Activated T-helper 2 cell treated with anti-CD3 and anti-CD28 coated beads, Interferon-gamma antibody, Interleukin-2, Interleukin-4, amounts not matched to agents 10 μg/mL and 5 μg/mL and 100 μg/mL, durations not matched to agents 14 hours and 24 hours and 36 hours (primary cell): ENCODE measurements at regions not wholly inside any gene's neighbourhood (a gene's known extent, or its start where the extent isn't known, plus 50 kb on each side); places are given as distances from the start of the nearest gene placed in this dataset.

ENCODE experiments used
- DNase-seq: peaks from one replicate; pipeline ENCODE4 v3.0.0; 2021; ENCODE audit warnings: low spot score
- H3K27ac Mint-ChIP-seq: one replicate; pipeline ENCODE4 v1.8.0; 2021; ENCODE audit warnings: mixed read lengths
- H3K27me3 Mint-ChIP-seq: one replicate; pipeline ENCODE4 v1.8.0; 2021; ENCODE audit warnings: low read depth, mixed read lengths
- H3K36me3 Mint-ChIP-seq: one replicate; pipeline ENCODE4 v1.8.0; 2021; ENCODE audit warnings: low read depth, mixed read lengths
- H3K4me1 Mint-ChIP-seq: one replicate; pipeline ENCODE4 v1.8.0; 2021; ENCODE audit warnings: low read depth, mixed read lengths
- H3K4me3 Mint-ChIP-seq: one replicate; pipeline ENCODE4 v1.8.0; 2021; ENCODE audit warnings: low read depth, mild to moderate bottlenecking, moderate library complexity, mixed read lengths
- H3K9me3 Mint-ChIP-seq: one replicate; pipeline ENCODE4 v1.8.0; 2021; ENCODE audit warnings: mixed read lengths
- intact Hi-C: fragments of 100-400 bp; cut with micrococcal nuclease; formaldehyde crosslinking; loops from one replicate; pipeline ENCODE4 v1.15.1; 2023

- Mint-ChIP-seq H3K9me3 (peaks cover 33% of the 10 kb centered on the region), H3K36me3 (no peaks in the 10 kb centered on the region), H3K4me1 (no peaks in the 10 kb centered on the region), H3K27me3 (no peaks in the 10 kb centered on the region), H3K4me3 (no peak overlapping the region), H3K27ac (no peak overlapping the region)
- DNase-seq = no peak
- intact Hi-C loops = no loop called here
Measured at GRCh38 chr6:76342611-76343160, 270.2 kb upstream of the IMPG1 start.

- Mint-ChIP-seq H3K27ac (no peak overlapping the region), H3K27me3 (no peaks in the 10 kb centered on the region), H3K4me1 (no peaks in the 10 kb centered on the region), H3K36me3 (no peaks in the 10 kb centered on the region), H3K4me3 (no peak overlapping the region), H3K9me3 (peaks cover 40% of the 10 kb centered on the region)
- intact Hi-C loops = no loop called here
- DNase-seq = no peak
Measured at GRCh38 chr6:76330031-76330430, 257.6 kb upstream of the IMPG1 start.

GRCh38 chr6:76326871-76327270 is 254.4 kb upstream of the IMPG1 start:
- Mint-ChIP-seq H3K27me3 (no peaks in the 10 kb centered on the region), H3K4me3 (no peak overlapping the region), H3K36me3 (no peaks in the 10 kb centered on the region), H3K27ac (no peak overlapping the region), H3K4me1 (no peaks in the 10 kb centered on the region), H3K9me3 (peaks cover 48% of the 10 kb centered on the region)
- no peak for DNase-seq
- intact Hi-C loops = no loop called here
